Testis (tissue), 2 donors: ENCODE measurements at regions not wholly inside any gene's neighbourhood (a gene's known extent, or its start where the extent isn't known, plus 50 kb on each side); places are given as distances from the start of the nearest gene placed in this dataset.
A peak's percentile ranks its signal among the peaks of the same experiment; 100 is the strongest.

Source experiments
- DNase-seq: peaks from one replicate; pipeline ENCODE4 v3.0.0-alpha.2; 2019
- H3K27ac ChIP-seq, 2 donors: fragments of 200-600 bp; sonication (generic); one replicate each; pipeline ENCODE4 v1.5.1; 2019
- H3K27me3 ChIP-seq: fragments of 200-600 bp; sonication (generic); one replicate; pipeline ENCODE4 v1.5.1; 2019
- H3K36me3 ChIP-seq: fragments of 200-600 bp; sonication (generic); one replicate; pipeline ENCODE4 v1.5.1; 2017; ENCODE audit warnings: low read depth; ENCODE audit errors: missing control alignments
- H3K4me1 ChIP-seq: fragments of 200-600 bp; sonication (generic); one replicate; pipeline ENCODE4 v1.5.1; 2019
- H3K4me3 ChIP-seq, 2 donors: fragments of 200-600 bp; sonication (generic); one replicate each; pipeline ENCODE4 v1.5.1; 2017 to 2019
- H3K9me3 ChIP-seq: fragments of 200-600 bp; sonication (generic); one replicate; pipeline ENCODE4 v1.5.1; 2017
- POLR2A ChIP-seq: fragments of 450-650 bp; IDR thresholded peaks from one replicate; pipeline ENCODE4 v1.6.1; 2017; ENCODE audit warnings: antibody characterized with exemption, mild to moderate bottlenecking, moderate library complexity
- WGBS, 2 donors: methylation state at CpG; one replicate each; pipeline ENCODE4 v1.1.5; 2018; 5-methylcytosine and 5-hydroxymethylcytosine counted together
- intact Hi-C: fragments of 100-400 bp; cut with DNase I; formaldehyde crosslinking; loops from one replicate; pipeline ENCODE4 v1.15.1; 2023; ENCODE audit warnings: low total_unique reads
- TF ChIP-seq, protein P1 (sequence below), 3 experiments: fragments of 450-650 bp in 2 of 3; fragments of 200-600 bp in 1 of 3; sonication (generic) in 1 of 3; IDR thresholded peaks; one replicate each; pipeline ENCODE4 v1.5.1; 2016 to 2019; ENCODE audit warnings: antibody characterized with exemption in 3 of 3, mild to moderate bottlenecking in 2 of 3, moderate library complexity in 1 of 3

DNA sequence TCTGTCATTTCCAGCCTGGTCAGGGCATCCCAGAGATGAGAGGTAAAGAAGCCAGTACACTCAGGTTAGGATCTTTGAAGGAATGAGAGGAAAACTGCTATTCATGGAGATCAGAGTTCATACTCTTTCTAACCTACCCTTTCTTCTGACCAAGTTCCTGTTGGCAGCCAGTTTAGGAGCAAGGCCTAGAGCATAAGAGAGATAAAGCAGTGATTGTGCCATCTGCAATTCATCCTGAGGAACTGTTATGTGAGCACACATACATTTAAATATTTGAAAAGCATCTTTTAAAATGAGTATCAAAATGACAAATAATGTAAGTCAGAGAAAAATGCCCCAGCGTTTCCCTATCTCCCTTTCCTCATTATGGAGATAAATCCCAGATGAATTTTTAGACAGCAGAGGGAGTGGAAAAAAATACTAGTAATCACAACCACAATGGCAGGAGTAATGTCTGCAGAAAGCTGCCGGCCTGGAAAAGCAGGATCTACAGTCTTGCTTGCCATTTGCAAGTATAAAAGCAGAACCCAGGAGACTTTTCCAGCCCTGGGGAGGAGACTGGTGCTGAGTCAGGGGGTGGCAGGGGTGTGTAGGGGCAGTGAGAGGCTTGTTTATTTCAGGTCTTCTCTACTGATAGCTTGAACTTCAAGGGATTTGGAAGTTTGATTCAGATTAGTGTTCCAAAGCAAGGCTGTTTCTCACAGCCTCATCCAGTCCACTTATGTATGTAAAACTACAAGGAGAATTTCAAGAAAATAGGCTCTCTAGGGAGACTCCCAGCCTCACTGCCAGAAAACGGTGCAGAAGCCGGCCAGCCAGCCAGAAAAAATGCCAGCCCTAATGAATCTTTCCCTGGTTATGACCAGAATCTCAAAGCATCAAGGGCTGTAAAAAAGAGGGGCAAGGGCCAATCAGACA, 1052.4 kb downstream of the TUSC7 start:
- Histone ChIP-seq H3K9me3 (no peaks in the 10 kb centered on the region), H3K4me3 (no peak overlapping the region), H3K4me1 (no peaks in the 10 kb centered on the region), H3K27me3 (no peaks in the 10 kb centered on the region), H3K27ac (no peak overlapping the region), H3K36me3 (no peaks in the 10 kb centered on the region)
- TF ChIP-seq, protein P1, sequence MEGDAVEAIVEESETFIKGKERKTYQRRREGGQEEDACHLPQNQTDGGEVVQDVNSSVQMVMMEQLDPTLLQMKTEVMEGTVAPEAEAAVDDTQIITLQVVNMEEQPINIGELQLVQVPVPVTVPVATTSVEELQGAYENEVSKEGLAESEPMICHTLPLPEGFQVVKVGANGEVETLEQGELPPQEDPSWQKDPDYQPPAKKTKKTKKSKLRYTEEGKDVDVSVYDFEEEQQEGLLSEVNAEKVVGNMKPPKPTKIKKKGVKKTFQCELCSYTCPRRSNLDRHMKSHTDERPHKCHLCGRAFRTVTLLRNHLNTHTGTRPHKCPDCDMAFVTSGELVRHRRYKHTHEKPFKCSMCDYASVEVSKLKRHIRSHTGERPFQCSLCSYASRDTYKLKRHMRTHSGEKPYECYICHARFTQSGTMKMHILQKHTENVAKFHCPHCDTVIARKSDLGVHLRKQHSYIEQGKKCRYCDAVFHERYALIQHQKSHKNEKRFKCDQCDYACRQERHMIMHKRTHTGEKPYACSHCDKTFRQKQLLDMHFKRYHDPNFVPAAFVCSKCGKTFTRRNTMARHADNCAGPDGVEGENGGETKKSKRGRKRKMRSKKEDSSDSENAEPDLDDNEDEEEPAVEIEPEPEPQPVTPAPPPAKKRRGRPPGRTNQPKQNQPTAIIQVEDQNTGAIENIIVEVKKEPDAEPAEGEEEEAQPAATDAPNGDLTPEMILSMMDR (IDR thresholded peaks at IDR 0.05), result no peak
- no peak for TF ChIP-seq POLR2A
- intact Hi-C loops, result no loop called here
- peak; percentile 14 for DNase-seq
- WGBS, 2 donors, result 38 to 54% methylated on average over 4 of the region's 4 CpGs

DNA sequence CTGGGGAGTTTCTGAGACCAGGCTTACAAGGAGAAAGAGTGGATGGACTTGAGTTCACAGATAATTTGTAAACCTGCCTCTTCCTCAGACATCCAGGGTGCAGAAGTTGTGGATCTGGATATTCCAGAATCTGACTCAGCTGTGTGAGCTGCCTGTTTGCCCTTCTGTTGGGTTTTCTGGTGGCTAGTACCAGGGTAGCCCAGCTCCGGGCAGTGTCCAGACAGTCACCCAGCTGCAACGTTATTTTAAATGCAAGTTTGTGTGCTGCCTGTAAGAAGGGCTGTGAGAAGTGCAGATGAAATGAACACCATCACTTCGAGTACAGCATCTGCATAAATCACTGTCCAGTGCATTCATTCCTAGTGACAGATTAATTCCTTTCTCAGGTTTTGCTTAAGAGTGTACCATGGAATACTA, 1053.0 kb downstream of the TUSC7 start:
- H3K27me3 ChIP-seq, result no peaks in the 10 kb centered on the region
- intact Hi-C loops, result no loop called here
- H3K4me3 ChIP-seq, result no peak overlapping the region
- TF ChIP-seq, protein P1 (IDR thresholded peaks at IDR 0.05), result no peak
- no peak for TF ChIP-seq POLR2A
- H3K36me3 ChIP-seq, result no peaks in the 10 kb centered on the region
- WGBS, 2 donors, result 48% methylated on average over 3 of the region's 3 CpGs
- H3K9me3 ChIP-seq, result no peaks in the 10 kb centered on the region
- no peaks in the 10 kb centered on the region for H3K4me1 ChIP-seq
- H3K27ac ChIP-seq, result no peak overlapping the region
- DNase-seq, result no peak

DNA sequence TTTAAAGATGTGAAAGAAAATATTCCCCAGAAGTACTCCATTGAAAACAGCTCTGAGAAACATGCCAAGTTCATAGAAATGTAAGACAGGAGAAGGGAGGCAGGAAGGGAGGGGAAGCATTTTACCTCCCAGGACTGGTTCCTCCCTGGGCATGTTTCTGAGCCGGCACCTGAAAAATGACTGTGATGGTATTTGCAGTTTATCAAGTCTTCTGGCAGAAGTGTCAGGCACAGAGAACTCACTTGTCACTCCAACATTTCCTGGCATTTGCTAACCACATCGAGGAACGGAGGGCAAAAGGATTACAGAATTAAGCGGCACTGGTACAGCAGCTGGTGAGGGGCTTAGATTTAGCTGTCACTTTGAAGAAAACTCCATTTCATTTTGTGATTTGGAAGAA, 1054.0 kb downstream of the TUSC7 start:
- Histone ChIP-seq H3K4me1 (no peaks in the 10 kb centered on the region), H3K27me3 (no peaks in the 10 kb centered on the region), H3K27ac (no peak overlapping the region), H3K4me3 (no peak overlapping the region), H3K9me3 (no peaks in the 10 kb centered on the region), H3K36me3 (no peaks in the 10 kb centered on the region)
- DNase-seq, result no peak
- 78 to 83% methylated on average over 4 of the region's 4 CpGs for WGBS, 2 donors
- intact Hi-C loops, result no loop called here
- TF ChIP-seq, protein P1 (IDR thresholded peaks at IDR 0.05), result no peak
- TF ChIP-seq POLR2A, result no peak

DNA sequence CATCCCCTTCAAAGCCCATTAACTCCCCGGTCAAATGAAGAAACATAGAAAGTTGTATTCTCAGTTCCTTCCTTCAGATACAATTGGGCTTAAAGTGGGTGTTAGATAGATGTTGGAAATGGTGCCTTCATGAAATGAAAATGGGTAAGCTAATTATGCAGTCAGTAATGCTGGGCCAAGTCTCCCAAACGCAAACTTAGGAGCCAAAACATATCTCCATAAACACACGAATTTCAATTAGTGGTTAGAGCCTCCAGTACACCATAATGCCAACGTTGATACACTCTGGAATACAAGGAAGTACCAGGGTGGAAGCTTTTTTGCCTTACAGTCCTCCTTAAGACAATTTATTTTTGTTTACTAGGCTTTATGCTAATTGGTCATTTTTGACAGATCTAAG, 1059.0 kb downstream of the TUSC7 start:
- 76 to 87% methylated on average over 4 of the region's 4 CpGs for WGBS, 2 donors
- Histone ChIP-seq H3K4me1 (no peaks in the 10 kb centered on the region), H3K27ac (no peak overlapping the region), H3K27me3 (no peaks in the 10 kb centered on the region), H3K36me3 (no peaks in the 10 kb centered on the region), H3K9me3 (no peaks in the 10 kb centered on the region), H3K4me3 (no peak overlapping the region)
- intact Hi-C loops, result no loop called here
- no peak for TF ChIP-seq POLR2A
- TF ChIP-seq, protein P1 (IDR thresholded peaks at IDR 0.05), result no peak
- no peak for DNase-seq

DNA sequence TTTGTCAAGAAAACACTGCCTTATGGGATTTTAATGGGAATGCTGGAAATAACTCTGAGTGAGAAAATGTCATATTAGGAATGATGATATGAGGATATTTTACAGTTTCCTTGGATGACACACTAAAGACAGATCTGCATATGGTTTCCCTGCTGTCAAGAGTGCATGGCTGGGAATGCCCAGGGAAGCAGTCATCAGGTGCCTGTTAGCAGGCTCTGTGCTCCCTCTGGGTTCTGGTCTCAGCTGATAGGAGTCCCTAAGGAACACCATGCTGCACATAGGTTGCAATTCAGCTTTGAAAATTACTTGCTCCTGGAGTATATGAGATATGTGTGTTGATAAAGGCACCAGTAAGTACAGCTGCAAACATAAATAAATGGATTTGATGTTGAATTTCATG, 1064.6 kb downstream of the TUSC7 start:
- no peaks in the 10 kb centered on the region for H3K36me3 ChIP-seq
- intact Hi-C loops, result no loop called here
- no peaks in the 10 kb centered on the region for H3K9me3 ChIP-seq
- no peaks in the 10 kb centered on the region for H3K4me1 ChIP-seq
- H3K27me3 ChIP-seq, result no peaks in the 10 kb centered on the region
- no peak for DNase-seq
- H3K4me3 ChIP-seq, result no peak overlapping the region
- TF ChIP-seq, protein P1 (IDR thresholded peaks at IDR 0.05), result no peak
- TF ChIP-seq POLR2A, result no peak
- no peak overlapping the region for H3K27ac ChIP-seq
